ENCODE measurements at regions not wholly inside any gene's neighbourhood (a gene's known extent, or its start where the extent isn't known, plus 50 kb on each side); places are given as distances from the start of the nearest gene placed in this dataset.

DNA sequence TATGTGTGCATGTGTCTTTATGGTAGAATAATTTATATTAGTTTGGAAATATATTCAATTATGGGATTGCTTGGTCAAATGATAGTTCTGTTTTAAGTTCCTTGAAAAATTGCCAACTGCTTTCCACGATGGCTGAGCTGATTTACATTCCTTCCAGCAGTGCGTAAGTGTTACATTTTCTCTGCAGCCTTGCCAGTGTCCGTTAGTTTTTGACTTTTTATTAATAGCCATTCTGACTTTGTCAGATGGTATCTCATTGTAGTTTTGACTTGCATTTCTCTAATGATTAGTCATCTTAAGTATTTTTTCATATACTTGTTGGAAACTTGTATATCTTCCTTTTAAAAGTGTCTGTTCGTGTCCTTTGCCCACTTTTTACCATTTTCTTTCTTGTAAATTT lies 434.2 kb upstream of the POT1 start (continued):
- TF ChIP-seq ZNF462 (CRISPR knock-in tag; IDR thresholded peaks at IDR 0.05), result no peak
- no peak for TF ChIP-seq ZNF114 (CRISPR knock-in tag; IDR thresholded peaks at IDR 0.05)
- no peak for TF ChIP-seq CREB1 (CRISPR knock-in tag; IDR thresholded peaks at IDR 0.05; ENCODE audit: low read depth)

DNA sequence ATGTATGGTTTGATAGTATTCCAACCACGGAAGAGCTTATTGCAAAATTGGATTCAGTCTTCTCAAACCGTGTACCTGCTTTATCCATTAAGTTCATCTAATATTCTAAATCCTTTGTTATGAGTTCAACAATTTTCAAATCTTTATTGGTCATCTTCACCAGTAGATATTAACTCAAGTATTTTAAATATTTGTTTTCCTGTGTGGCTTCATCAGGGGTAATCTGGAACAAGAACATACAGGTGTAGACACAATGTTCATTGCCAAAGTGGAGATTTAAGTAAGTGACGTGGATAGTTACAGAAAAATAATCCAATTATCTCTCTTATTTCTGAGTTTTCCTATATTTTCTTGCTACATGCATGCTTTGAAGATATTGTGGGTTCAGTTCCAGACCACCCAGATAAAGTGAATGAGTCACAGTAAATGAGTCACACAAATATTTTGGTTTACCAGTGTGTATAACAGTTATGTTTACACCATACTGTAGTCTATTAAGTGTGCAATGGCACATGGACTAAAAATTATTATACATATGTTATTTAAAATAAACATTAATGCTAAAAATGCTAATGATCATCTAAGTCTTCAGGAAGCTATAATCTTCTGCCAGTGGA lies 429.0 kb upstream of the POT1 start:
- no peak overlapping the region for H3K4me2 ChIP-seq
- no peak overlapping the region for H3K4me3 ChIP-seq
- H3K79me2 ChIP-seq (replicated peaks; ENCODE audit: insufficient read depth), result no peaks in the 10 kb centered on the region
- DNase-seq (ENCODE audit: low spot score) (no peak), ATAC-seq (no peak)
- Mint-ChIP-seq H3K27ac (no peak overlapping the region), H3K27me3 (ENCODE audit: insufficient read depth, low read depth, poor library complexity) (no peaks in the 10 kb centered on the region), H3K9me3 (no peaks in the 10 kb centered on the region), H3K4me1 (no peaks in the 10 kb centered on the region), H3K4me3 (no peak overlapping the region), H3K36me3 (ENCODE audit: low read depth) (no peaks in the 10 kb centered on the region)
- H3K4me1 ChIP-seq (ENCODE audit: insufficient read depth), result no peaks in the 10 kb centered on the region
- H4K20me1 ChIP-seq (replicated peaks; ENCODE audit: insufficient read depth), result no peaks in the 10 kb centered on the region
- H3K9me2 ChIP-seq (ENCODE audit: insufficient read depth), result no peaks in the 10 kb centered on the region
- no peak overlapping the region for H3K27ac ChIP-seq (ENCODE audit: low read depth)
- no peaks in the 10 kb centered on the region for H3K36me3 ChIP-seq (ENCODE audit: insufficient read depth)
- no peaks in the 10 kb centered on the region for H3K27me3 ChIP-seq (ENCODE audit: insufficient read depth)
- no peaks in the 10 kb centered on the region for H3F3A ChIP-seq (replicated peaks; ENCODE audit: low read depth)
- H2AFZ ChIP-seq, result no peak overlapping the region
- TF ChIP-seq CREB1 (CRISPR knock-in tag; IDR thresholded peaks at IDR 0.05; ENCODE audit: low read depth), result no peak
- no peak for TF ChIP-seq EZH2 (IDR thresholded peaks at IDR 0.05; ENCODE audit: low read depth, unreplicated experiment)
- TF ChIP-seq EZH2phosphoT487 (IDR thresholded peaks at IDR 0.05; ENCODE audit: unreplicated experiment), result no peak
- TF ChIP-seq, protein P1, sequence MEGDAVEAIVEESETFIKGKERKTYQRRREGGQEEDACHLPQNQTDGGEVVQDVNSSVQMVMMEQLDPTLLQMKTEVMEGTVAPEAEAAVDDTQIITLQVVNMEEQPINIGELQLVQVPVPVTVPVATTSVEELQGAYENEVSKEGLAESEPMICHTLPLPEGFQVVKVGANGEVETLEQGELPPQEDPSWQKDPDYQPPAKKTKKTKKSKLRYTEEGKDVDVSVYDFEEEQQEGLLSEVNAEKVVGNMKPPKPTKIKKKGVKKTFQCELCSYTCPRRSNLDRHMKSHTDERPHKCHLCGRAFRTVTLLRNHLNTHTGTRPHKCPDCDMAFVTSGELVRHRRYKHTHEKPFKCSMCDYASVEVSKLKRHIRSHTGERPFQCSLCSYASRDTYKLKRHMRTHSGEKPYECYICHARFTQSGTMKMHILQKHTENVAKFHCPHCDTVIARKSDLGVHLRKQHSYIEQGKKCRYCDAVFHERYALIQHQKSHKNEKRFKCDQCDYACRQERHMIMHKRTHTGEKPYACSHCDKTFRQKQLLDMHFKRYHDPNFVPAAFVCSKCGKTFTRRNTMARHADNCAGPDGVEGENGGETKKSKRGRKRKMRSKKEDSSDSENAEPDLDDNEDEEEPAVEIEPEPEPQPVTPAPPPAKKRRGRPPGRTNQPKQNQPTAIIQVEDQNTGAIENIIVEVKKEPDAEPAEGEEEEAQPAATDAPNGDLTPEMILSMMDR (conservative IDR thresholded peaks at IDR 0.05; ENCODE audit: low read depth in 2 of 2), result no peak
- no peak for TF ChIP-seq REST (IDR thresholded peaks at IDR 0.05; ENCODE audit: unreplicated experiment)
- no peak for TF ChIP-seq ZNF114 (CRISPR knock-in tag; IDR thresholded peaks at IDR 0.05)

Measured in GM23338 (cell line).